ENCODE measurements at regions not wholly inside any gene's neighbourhood (a gene's known extent, or its start where the extent isn't known, plus 50 kb on each side); places are given as distances from the start of the nearest gene placed in this dataset.
"Not testable (repeated sequence)": the region's sequence is repeated elsewhere in the genome, so short reads cannot be mapped to it uniquely, and the experiment has no call there.

- FAIRE-seq = no peak
- no peaks in the 10 kb centered on the region for H3K27me3 ChIP-seq
- no peaks in the 10 kb centered on the region for H3K9me3 ChIP-seq
- H3K4me1 ChIP-seq = no peaks in the 10 kb centered on the region
- no peak overlapping the region for H3K4me3 ChIP-seq
- ATAC-seq = no peak
- DNase-seq = no peak
- intact Hi-C loops (cut with DNase I) = no loop called here
- WGBS, 2 donors = 84 to 89% methylated on average over 6 of the region's 6 CpGs
- TF ChIP-seq CTCF (IDR thresholded peaks at IDR 0.05) = no peak
- H3K36me3 ChIP-seq = no peaks in the 10 kb centered on the region
- no peak overlapping the region for H3K27ac ChIP-seq
Measured at GRCh38 chr13:81246556-81246955, 905.6 kb upstream of the SPRY2 start.

- H3K27ac ChIP-seq = no peak overlapping the region
- no peaks in the 10 kb centered on the region for H3K36me3 ChIP-seq
- intact Hi-C loops (cut with DNase I) = no loop called here
- 52 to 67% methylated on average over 1 of the region's 1 CpG for WGBS, 2 donors
- no peak overlapping the region for H3K4me3 ChIP-seq
- H3K27me3 ChIP-seq = no peaks in the 10 kb centered on the region
- DNase-seq (no peak), FAIRE-seq (no peak), ATAC-seq (no peak)
- no peak for TF ChIP-seq CTCF (IDR thresholded peaks at IDR 0.05)
- H3K9me3 ChIP-seq = peaks cover 0 to 5% (median 0%) of the 10 kb centered on the region in 4 donors
- no peaks in the 10 kb centered on the region for H3K4me1 ChIP-seq
Measured at GRCh38 chr13:81244011-81244410, 903.1 kb upstream of the SPRY2 start.

GRCh38 chr13:81230386-81230785 is 889.5 kb upstream of the SPRY2 start:
- no peak for FAIRE-seq
- 55 to 65% methylated on average over 2 of the region's 2 CpGs for WGBS, 2 donors

GRCh38 chr13:81226830-81227229 is 885.9 kb upstream of the SPRY2 start:
- WGBS, 2 donors = 49 to 58% methylated on average over 4 of the region's 4 CpGs
- DNase-seq; H3K27ac ChIP-seq; H3K27me3 ChIP-seq; H3K9me3 ChIP-seq; intact Hi-C loops (cut with DNase I); ATAC-seq; H3K4me1 ChIP-seq; H3K4me3 ChIP-seq; H3K36me3 ChIP-seq; FAIRE-seq: not testable (repeated sequence)

More at GRCh38 chr13:81230386-81230785, 889.5 kb upstream of the SPRY2 start:
- H3K36me3 ChIP-seq = no peaks in the 10 kb centered on the region
- H3K27ac ChIP-seq = no peak overlapping the region
- intact Hi-C loops (cut with DNase I) = no loop called here
- no peaks in the 10 kb centered on the region for H3K27me3 ChIP-seq
- DNase-seq = no peak
- ATAC-seq = no peak
- no peaks in the 10 kb centered on the region for H3K9me3 ChIP-seq
- H3K4me1 ChIP-seq = no peaks in the 10 kb centered on the region
- no peak overlapping the region for H3K4me3 ChIP-seq
- TF ChIP-seq CTCF (IDR thresholded peaks at IDR 0.05) = no peak

GRCh38 chr13:81224209-81224833 is 883.4 kb upstream of the SPRY2 start:
- FAIRE-seq = no peak

More at GRCh38 chr13:81224209-81224833, 883.4 kb upstream of the SPRY2 start:
- no peak for TF ChIP-seq CTCF (IDR thresholded peaks at IDR 0.05)
- no peaks in the 10 kb centered on the region for H3K9me3 ChIP-seq
- no peak overlapping the region for H3K27ac ChIP-seq
- no peak overlapping the region for H3K4me3 ChIP-seq
- no peaks in the 10 kb centered on the region for H3K4me1 ChIP-seq
- DNase-seq (no peak), ATAC-seq (no peak)
- no peaks in the 10 kb centered on the region for H3K27me3 ChIP-seq
- no peaks in the 10 kb centered on the region for H3K36me3 ChIP-seq
- WGBS, 2 donors = 56 to 60% methylated on average over 7 of the region's 7 CpGs
- intact Hi-C loops (cut with DNase I) = no loop called here

All from pancreas (tissue), 10 donors.